HG03103 (cell line): ENCODE measurements at regions not wholly inside any gene's neighbourhood (a gene's known extent, or its start where the extent isn't known, plus 50 kb on each side); places are given as distances from the start of the nearest gene placed in this dataset.

Experiments
- ATAC-seq: cut with Tn5 transposase; IDR thresholded peaks from one replicate; pipeline ENCODE4 v1.9.1; 2021; ENCODE audit warnings: low read depth; ENCODE audit not compliant: unreplicated experiment

DNA sequence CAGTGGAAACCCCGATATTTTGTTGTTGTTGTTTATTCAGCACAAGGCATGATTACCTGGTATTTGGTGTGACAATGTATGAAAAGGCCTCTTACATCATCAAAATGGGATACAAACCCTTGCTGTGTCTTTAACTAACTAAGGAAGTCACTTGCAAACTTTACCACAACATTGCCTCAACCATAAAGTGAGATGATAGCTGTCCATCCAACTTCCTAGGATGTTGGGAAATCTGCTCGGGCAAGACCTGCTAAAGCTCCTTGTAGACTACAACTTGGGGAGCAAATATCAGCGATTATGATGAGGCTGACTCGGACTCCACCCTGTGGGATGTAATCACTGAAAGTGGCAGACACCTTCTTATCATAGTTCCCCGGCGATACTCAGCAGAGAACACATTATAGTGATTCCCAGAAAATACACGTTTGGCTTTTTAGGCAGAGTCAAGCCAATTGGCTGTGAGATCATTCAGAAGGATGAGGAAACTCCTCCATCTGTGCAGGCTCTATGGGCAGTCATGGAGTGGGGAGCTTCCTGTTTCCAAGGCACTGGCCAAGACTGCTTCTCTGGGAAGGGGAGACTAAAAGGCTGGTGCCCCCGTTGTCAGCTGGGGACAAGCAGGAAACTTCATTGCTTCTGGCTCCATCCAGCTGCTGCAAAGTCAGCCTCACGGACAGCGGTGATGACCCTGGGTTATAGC is 289.0 kb downstream of the RNF144A start:
- no peak for ATAC-seq

DNA sequence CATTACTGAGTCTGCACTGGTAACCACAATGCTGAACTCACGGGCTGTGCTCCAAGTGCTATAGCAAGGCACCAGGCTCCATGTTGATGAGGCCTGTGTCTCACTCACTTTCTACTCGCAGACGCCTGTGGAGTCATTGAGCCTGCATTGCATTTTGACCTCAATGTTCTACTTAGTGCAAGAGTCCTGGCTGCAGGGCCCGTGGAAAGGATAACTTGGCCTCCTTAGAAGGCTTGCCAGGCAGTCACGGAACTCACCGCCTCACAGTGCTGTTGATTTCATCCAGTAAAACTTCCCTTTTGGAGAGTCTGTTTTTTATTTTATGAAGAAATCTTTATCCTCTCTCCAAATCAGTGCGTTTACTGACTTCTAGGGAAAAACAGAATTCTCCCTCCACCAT is 290.4 kb downstream of the RNF144A start:
- no peak for ATAC-seq

DNA sequence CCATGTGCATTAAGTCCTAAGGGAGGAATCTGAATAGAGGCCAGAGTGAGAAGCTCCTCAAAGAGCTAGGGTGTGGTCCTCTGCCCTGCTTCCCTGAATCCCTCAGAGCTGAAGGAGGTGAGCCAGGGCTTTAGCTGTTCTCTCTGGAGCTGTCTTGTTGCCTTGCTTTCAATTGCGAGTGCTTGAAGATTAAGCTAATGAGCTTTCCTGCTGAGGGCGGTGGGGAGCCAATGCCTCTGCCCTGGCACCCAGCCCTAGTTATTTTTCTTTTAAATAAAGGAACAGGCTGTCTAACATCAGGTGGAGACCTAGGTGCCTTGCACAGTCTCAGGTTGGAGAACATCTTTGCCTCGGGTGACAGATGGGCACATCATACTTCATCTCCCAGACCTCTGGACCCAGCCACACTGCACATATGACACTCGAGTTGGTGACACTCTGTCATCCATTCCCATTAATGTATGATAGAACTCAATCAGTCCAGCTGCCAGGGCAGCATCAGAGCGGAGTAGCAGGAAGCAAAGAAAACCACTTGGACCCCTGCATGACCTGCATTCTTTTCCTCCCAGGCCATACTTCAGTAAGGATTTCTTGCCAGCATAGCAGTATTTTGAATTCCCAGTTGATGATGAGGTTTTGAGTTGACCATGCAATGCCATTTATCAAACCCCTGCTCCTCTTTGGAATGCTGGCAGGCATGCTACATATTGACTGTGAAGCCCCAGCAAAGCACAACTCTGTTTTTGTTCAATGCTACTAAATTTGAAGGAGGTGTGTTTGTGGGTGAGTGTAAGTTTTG is 292.7 kb downstream of the RNF144A start:
- no peak for ATAC-seq

DNA sequence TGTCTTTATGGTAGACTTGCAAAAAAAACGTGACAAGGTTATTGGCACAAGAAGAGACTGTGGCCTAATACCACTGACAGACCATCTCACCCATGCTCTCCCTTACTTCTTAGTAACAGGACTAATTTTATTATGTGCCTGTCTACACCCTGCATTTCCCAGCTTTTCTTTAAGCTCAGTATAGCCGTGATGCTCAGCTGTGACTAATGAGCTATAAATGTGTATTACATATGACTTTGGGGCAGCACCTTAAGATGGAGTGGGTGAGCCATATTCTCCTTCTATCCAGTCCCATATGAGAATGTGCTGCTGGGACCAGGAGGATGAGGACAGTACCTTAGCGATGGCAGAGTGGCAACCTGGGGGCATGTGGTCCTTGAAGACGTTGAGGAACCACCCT is 293.5 kb downstream of the RNF144A start:
- ATAC-seq = no peak

DNA sequence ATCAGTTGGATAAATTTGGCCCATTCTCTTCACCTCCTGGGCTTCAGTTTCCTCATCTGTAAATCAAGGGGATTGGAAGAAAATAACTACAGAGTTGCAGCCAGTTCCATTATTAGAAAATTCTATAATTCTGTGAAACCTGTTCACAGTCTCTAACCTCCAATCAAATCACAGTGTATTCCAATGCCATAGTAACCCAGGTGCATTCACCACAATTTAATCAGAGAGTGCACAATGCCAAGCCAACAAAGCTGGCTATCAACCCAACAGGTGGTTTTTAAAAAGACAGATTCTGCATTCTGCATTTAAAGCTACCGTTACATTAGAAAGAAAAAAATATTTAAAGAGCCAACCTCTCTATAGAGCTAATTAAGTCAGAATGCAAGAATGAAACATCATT is 308.6 kb downstream of the RNF144A start:
- no peak for ATAC-seq

DNA sequence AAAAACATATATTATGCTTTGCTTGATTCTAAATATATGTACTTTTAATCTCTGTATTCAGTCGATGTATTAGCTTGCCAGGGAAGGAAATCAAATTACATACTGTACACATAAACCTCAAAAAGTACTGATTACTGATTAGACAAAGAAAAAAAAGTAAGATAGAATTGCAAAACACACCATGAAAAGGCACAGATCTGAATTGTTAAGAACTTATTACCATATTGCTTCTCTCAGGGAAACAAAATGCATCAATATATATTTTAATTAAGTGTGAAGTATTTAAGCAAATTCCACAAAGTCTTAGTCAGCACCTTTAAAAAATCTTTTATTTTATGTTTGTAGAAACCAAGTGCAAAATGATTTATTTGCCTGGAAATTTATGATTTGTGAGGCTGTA is 309.3 kb downstream of the RNF144A start:
- ATAC-seq = no peak

DNA sequence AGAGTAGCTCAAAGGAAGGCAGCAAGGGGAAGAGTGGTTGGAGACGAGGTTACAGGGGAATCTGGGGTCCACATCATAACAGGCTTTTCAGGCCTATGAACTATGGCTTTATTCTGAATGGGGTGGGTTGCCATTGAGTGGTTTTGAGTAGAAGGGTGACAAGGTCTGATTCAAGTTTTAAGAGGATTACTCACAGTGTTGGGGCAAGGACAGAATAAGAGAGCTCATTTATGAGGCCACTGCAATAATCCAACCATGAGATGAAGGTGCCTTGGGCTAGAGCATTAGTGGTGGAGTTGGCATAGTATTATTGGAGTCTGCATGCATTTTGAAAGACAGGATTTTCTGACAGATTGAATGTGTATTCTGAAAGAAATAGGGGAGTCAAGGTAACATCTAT is 315.9 kb downstream of the RNF144A start:
- no peak for ATAC-seq

DNA sequence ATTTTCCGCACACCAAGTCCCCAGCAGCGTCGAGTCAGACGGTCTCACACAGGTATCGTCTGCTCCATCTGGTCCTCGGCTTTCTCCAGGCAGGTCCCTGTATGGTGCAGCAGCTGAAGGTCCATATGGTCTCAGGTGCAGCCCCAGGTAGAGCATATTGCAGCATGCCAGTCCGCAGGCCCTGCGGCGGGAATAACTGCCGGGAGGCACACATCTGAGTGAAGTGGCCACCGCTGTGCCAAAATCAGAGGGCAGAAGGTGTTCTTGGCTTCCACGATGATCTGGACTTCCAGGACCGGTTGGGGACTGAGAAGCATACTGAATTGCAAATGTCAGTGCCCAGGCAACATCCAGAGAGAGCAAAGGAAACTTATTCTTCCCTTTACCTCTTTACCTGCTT is 320.3 kb downstream of the RNF144A start:
- no peak for ATAC-seq

DNA sequence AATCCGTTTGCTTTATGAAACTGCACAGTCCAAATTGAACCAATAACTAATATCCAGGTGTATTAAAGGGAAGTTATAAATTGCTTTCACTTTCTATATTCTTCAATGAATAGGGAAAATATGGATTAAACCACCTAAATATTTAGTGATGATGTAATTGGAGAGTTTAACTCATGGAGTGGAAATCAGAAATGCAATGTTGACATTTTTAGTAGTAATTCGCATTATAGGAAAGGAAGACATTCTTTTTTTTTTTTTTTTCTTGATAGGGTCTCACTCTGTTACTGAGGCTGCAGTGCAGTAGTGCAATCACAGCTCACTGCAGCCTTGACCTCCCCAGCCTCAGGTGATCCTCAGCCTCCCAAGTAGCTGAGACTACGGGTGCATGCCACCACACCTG is 321.9 kb downstream of the RNF144A start:
- ATAC-seq = no peak

DNA sequence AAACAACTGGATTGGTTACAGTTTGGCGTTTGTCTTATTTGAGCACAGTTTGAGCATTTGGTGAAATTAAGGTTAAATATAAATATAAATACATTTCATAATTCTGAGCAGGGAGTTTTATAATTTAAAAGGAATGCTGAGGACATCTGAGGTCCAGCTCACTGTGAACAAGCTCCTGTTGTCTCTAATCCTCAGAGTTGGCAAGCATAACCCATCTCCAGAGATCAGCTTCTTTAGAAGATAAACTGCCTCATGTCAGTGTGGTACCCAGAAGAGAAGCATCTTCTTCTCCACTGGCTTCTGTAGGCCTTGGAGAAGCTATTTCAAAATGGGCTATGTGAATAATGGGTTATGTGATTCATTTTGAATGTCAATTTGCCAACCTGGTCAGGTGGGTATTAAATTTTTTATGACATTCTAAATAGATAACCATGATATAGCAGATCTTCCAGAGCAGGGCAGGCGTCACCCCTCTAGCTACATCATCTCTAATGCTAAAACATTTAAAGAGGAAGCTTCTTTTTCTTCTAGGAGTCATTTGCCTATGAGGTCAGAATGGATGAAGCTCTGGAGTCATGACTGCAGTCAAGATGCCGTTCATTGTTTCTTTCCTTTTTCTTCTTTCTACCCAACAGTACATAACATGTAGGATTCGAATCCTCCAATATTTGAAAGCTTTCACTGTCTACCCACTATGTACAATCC is 324.0 kb downstream of the RNF144A start:
- ATAC-seq = no peak

DNA sequence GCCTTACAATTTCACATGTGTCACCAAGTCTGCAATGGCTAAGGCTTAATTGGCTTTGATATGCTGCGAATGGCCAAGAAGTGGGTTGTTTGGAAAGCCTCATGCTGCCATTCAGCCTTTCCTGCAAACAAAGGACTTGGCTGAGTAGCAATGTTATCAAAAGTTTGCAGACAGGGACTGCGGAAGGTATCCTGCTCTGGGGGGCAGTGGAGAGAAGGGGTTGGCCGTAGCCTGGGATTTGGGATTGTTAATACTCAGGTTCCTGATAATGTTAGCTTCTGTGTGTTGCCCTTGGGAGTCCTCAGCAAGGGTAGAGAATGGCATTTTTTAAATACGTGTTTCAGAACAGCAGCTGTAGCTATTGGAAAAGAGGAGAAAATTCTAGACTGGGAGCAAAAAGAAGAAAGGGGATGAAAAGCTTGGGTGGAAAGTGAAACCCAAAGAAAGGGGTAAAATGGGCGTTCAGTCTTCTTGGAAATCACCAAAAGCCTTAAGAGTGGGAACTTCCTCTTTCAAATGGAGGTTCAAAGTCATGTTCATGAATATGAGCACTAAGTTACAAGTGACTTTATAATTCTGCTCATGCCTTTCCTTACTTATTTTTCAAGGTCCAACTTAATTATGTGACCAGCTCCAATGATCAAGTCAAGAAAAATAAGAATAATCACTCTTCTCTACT is 325.1 kb downstream of the RNF144A start:
- ATAC-seq = no peak

DNA sequence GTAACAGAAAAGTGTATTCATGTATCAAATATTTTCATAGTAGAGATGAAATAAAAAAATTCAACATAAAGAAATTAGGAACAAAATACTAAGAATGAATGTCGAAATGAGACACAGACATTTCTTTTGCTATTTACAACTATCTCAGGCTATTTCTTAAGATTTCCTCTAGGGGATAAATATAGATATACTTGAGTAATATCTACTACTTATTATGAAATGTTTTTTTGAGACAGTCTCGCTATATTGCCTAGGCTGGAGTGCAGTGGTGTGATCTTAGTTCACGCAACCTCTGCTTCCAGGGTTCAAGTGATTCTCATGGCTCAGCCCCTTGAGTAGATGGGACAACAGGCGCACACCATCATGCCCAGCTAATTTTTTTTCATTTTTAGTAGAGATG is 326.1 kb downstream of the RNF144A start:
- ATAC-seq = no peak

DNA sequence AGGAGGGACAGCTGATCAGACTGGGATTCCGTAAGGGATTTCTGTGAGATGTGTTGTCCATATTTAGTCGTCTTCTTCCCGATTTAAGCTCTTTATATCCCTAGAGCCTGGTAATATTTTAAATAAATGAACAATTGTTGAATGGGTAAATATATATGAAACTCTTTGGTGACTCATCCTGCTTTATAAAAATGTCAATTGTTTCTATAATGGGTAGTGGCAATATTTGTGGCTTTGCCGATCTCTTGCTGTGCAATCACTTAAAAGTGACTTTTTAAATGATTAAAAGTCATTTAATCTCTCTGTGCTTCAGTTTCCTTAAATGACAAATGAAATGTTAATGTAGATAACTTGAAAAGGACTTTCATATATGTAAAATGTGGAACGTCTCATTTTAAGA is 339.2 kb downstream of the RNF144A start:
- no peak for ATAC-seq

DNA sequence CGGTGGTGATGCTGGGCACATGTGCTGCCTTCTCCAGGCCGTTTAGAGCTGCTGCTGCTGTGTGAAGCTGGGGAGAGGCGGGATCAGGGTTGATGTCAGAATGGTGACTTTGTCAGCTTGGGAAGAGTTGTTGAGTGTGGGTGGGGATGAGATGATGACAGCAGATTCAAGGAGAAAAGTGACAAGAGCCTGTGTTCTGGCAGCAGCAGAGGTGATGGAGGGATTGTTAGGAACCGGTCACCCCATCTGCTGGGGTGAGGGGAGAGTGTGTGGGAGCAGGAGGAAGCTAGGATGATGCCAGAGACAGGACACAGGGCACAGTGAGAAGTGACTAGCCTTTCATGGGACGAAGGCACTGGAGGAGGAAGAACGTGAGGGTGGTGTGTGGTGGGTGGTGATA is 345.5 kb downstream of the RNF144A start:
- no peak for ATAC-seq

DNA sequence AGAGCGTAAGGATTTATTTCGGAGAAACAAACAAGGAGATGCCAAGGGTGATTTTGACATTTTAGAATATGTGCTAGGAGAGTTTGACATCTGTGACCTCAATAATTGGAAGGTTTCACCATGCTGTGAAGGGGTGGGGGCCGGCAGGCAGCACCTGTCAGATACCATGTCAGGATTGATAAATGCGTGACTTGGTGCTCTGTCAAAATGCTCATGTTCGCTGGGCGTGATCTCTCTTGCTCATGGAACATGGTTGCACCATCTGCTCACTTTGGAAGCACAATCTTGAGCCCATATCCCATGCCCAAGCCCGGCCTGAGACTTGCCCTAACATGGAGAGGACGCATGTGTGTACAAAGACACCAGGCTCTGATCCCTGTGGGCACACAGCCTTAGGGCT is 347.6 kb downstream of the RNF144A start:
- ATAC-seq = no peak

DNA sequence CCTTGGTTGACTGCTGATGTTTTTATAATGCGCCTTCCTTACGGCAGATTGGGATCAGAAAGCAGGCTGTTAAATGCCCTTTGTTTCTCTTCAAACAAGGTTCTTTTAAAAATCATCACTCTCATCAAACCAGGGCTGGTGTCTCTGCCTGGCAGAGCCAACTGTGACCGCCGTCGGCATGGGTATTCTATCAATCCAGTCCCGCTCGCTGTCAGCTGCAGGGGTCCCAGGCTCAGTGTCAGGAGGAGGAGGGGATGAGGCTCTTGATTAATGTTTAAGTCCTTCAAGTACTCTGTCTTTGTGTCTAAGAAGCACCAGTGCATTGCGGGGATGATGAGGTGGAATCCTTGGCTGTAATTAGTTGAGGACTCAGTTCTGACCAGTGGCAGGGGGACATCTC is 348.1 kb downstream of the RNF144A start:
- no peak for ATAC-seq

DNA sequence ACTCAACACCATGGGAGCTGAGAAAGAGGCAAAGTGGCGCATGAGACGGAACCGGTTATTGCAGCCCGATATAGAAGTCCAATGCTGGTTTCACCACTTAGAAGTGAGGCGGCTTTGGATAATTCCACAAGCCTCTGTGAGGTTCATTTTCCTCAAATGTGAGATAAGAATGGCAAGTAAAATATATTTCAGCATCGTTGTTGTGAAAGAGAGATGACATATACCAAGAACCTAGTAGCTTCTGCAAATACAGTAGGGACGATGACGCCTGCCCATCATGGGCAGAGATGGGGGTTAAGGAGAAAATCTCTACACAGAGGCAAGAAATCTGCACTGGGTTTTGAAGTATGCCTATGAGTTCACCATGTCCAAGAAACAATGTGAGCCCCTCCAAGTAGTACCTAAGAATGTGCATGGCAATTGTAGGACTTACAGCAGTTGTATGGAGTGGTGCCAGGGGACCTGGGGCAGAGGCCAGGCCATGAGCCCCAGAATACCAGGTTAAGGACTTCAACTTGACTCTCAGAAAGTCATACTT is 352.0 kb downstream of the RNF144A start:
- no peak for ATAC-seq

DNA sequence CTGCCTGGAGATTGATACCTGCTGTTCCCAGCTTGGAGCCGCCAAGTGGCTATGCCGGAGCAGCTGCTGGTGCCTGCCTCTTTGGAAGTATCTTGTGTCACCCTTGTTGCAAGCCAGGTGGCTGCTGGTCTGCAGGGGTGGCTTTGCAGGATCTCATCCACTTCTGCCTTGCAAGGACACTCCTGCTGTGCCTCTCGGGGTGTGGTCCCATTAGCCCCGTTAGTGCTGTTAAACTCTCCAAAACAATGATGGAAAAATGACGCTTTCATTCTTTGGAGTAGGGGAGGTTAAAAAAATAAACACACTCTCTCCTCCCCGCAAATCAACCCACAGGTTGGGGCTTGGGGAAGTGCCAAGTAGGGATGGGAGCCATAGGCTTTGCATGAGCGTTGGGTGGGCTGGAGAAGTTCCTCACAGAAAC is 352.8 kb downstream of the RNF144A start:
- no peak for ATAC-seq

DNA sequence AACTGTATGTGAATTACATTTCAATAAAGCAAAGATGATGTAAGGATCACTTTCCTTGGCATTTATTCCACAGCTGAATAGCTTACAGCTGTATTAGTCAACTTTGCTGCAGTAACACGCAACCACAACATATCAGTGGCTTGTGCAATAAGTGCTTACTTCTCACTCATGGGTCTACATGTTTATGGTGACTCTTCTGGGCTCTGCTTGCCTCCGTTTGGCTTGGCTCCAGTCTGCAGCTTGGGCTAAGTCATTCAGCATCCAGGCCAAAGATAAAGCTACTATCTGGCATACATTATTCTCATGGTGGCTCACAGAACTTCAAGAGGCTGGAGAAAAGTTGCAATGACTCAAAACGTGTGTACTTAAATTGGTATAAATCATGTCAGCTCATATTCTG is 355.0 kb downstream of the RNF144A start:
- no peak for ATAC-seq

DNA sequence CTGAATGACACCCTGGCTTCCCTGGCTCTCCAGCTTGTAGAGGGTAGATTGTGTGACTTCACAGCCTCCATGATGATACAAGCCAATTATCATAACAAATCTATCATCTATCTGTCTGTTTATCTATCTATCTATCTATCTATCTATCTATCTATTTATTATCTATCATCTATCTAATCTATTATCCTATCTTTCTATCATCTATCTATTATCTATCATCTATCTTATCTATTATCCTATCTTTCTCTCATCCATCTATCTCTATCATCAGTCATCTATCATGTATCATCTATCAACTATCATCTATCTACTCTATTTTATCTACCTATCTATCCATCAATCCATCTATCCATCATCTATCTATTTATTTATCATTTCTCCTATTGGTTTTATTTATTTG is 361.8 kb downstream of the RNF144A start:
- ATAC-seq = no peak

DNA sequence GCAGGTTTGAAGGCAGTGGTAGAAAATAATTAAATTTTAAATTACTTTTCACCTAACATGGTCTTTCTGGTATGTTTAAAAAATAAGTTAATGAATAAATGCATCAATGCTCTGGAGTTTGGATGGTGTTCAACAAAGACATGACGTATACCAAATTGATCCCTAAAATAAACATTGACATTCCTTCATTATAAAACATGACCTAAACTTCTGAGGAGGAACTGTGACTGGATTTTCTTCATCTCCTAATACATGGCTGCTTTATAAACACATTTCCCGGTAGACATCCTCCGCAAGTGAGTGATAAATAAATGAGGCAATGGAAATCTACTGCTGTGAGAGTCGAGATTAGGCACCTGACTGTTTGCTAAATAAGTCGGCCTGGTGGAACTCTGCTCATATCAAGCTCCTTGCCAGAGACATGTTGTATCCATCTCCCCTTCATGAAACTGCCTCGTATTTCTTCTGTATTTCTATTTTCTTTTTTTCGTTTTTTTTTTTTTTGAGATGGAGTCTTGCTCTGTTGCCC is 362.3 kb downstream of the RNF144A start:
- ATAC-seq = no peak
